GM12878 (cell line): ENCODE measurements at regions not wholly inside any gene's neighbourhood (a gene's known extent, or its start where the extent isn't known, plus 50 kb on each side); places are given as distances from the start of the nearest gene placed in this dataset.

ENCODE experiments used
- ATAC-seq: fragments of 200-7000 bp; cut with Tn5 transposase; 3 replicates; pipeline ENCODE4 v1.9.1; 2020; ENCODE audit warnings: mild to moderate bottlenecking, moderate library complexity
- BruUV-seq: library from RNA; stranded (reverse); fragments of 400-500 nt; replicated peaks from 2 replicates; lab custom pipeline; 2021; lab: Mats Ljungman, UMichigan
- CTCF ChIA-PET: fragments of 300-600 bp; sonication (Branson Sonifier 250); formaldehyde crosslinking; extraction: SDS; loops from one replicate; lab custom pipeline; 2021; ENCODE audit warnings: inconsistent platforms; lab: Yijun Ruan, JAX
- POLR2A ChIA-PET: fragments of 350-600 bp; formaldehyde crosslinking; extraction: SDS; loops from one replicate; lab custom pipeline; 2021; ENCODE audit warnings: inconsistent platforms; lab: Charles Lee
- RAD21 ChIA-PET: fragments of 300-600 bp; sonication (Branson Sonifier 250); formaldehyde crosslinking; loops from one replicate; lab custom pipeline; 2023; ENCODE audit warnings: antibody characterized with exemption; ENCODE audit not compliant: unreplicated experiment; lab: Charles Lee
- SMC1A ChIA-PET: fragments of 300-600 bp; sonication (Branson Sonifier 250); formaldehyde crosslinking; loops from one replicate; lab custom pipeline; 2023; ENCODE audit not compliant: unreplicated experiment, uncharacterized antibody; lab: Charles Lee
- DNase-seq: peaks from one replicate; pipeline ENCODE4 v3.0.0-alpha.2; 2011; ENCODE audit warnings: low read depth, low spot score
- FAIRE-seq: peaks from 3 replicates; lab custom pipeline; 2011; peaks lifted over from hg19 to GRCh38; lab: Jason Lieb, UNC
- H2AFZ ChIP-seq: 2 replicates; pipeline ENCODE4 v1.6.0; 2011; ENCODE audit warnings: low read depth, low read length, control low read depth; ENCODE audit not compliant: control insufficient read depth
- H3K27ac ChIP-seq: 2 replicates; pipeline ENCODE4 v1.5.1; 2011; ENCODE audit warnings: control low read depth; ENCODE audit not compliant: control insufficient read depth, insufficient read depth
- H3K27me3 ChIP-seq, 2 experiments: replicated peaks in 1 of 2; 2 replicates each; pipeline versions ENCODE4 v1.6.0 to v1.6.1; 2011; ENCODE audit warnings: low read length in 1 of 2; ENCODE audit not compliant: control insufficient read depth in 2 of 2, insufficient read depth in 2 of 2
- H3K36me3 ChIP-seq, 2 experiments: 2 replicates each; pipeline ENCODE4 v1.5.1; 2011; ENCODE audit warnings: low read length in 1 of 2; ENCODE audit not compliant: control insufficient read depth in 2 of 2, insufficient read depth in 2 of 2
- H3K4me1 ChIP-seq: 2 replicates; pipeline ENCODE4 v1.6.1; 2011; ENCODE audit warnings: mild to moderate bottlenecking, low read length, moderate library complexity, mixed read lengths; ENCODE audit not compliant: control insufficient read depth, insufficient read depth
- H3K4me2 ChIP-seq: 2 replicates; pipeline ENCODE4 v1.6.0; 2011; ENCODE audit warnings: control low read depth; ENCODE audit not compliant: control insufficient read depth, insufficient read depth
- H3K4me3 ChIP-seq: fragments of 200-600 bp; sonication (generic); 2 replicates; pipeline ENCODE4 v1.5.1; 2016
- H3K79me2 ChIP-seq: 2 replicates; pipeline ENCODE4 v1.6.0; 2011; ENCODE audit warnings: low read length; ENCODE audit not compliant: control insufficient read depth, insufficient read depth
- H3K9ac ChIP-seq: 2 replicates; pipeline ENCODE4 v1.8.0; 2011; ENCODE audit warnings: low read length, control low read depth, mixed read lengths; ENCODE audit not compliant: control insufficient read depth, insufficient read depth
- H3K9me3 ChIP-seq: replicated peaks from 3 replicates; pipeline ENCODE4 v1.5.1; 2011; ENCODE audit warnings: mild to moderate bottlenecking, low read length; ENCODE audit not compliant: control insufficient read depth, insufficient read depth
- H4K20me1 ChIP-seq: 2 replicates; pipeline ENCODE4 v1.6.0; 2011; ENCODE audit not compliant: control insufficient read depth, insufficient read depth
- ATF3 ChIP-seq: IDR thresholded peaks from 2 replicates; pipeline ENCODE4 v1.6.1; 2011; ENCODE audit warnings: low read depth, mild to moderate bottlenecking, low read length, moderate library complexity, borderline replicate concordance; ENCODE audit errors: extremely low read depth
- BRCA1 ChIP-seq: IDR thresholded peaks from 2 replicates; pipeline ENCODE4 v1.6.1; 2011; ENCODE audit warnings: low read depth, low read length, improper control_type of control experiment
- E4F1 ChIP-seq: fragments of 450-650 bp; IDR thresholded peaks from 2 replicates; pipeline ENCODE4 v1.6.1; 2018; ENCODE audit warnings: borderline replicate concordance, mild to moderate bottlenecking; ENCODE audit not compliant: partially characterized antibody
- HCFC1 ChIP-seq: fragments of 150-350 bp; IDR thresholded peaks from 2 replicates; pipeline ENCODE4 v1.6.1; 2014; ENCODE audit warnings: low read length
- IKZF2 ChIP-seq, 2 experiments: fragments of 450-650 bp; IDR thresholded peaks; 2 replicates each; pipeline ENCODE4 v1.6.1; 2017; ENCODE audit warnings: mild to moderate bottlenecking in 2 of 2, moderate library complexity in 2 of 2
- IRF3 ChIP-seq: fragments of 450-650 bp; IDR thresholded peaks from 2 replicates; pipeline ENCODE4 v1.6.1; 2014; ENCODE audit warnings: mild to moderate bottlenecking
- MEF2B ChIP-seq: fragments of 450-650 bp; IDR thresholded peaks from 2 replicates; pipeline ENCODE4 v1.6.1; 2018; ENCODE audit warnings: mild to moderate bottlenecking, moderate library complexity; ENCODE audit not compliant: partially characterized antibody, poor library complexity, severe bottlenecking
- NRF1 ChIP-seq: conservative IDR thresholded peaks from 2 replicates; pipeline ENCODE4 v1.6.1; 2011; ENCODE audit warnings: mild to moderate bottlenecking, low read depth, low read length, improper control_type of control experiment
- PRDM15 ChIP-seq: fragments of 450-650 bp; formaldehyde crosslinking; IDR thresholded peaks from 2 replicates; pipeline ENCODE4 v1.4.0; 2020; ENCODE audit warnings: mild to moderate bottlenecking, moderate library complexity
- RCOR1 ChIP-seq: conservative IDR thresholded peaks from 2 replicates; pipeline ENCODE4 v1.6.1; 2012; ENCODE audit warnings: low read depth, low read length, improper control_type of control experiment
- RFX5 ChIP-seq: IDR thresholded peaks from 2 replicates; pipeline ENCODE4 v1.6.1; 2011; ENCODE audit warnings: low read depth, low read length, improper control_type of control experiment
- RUNX3 ChIP-seq: IDR thresholded peaks from 2 replicates; pipeline ENCODE4 v1.6.1; 2012; ENCODE audit warnings: low read length, inconsistent platforms
- SREBF2 ChIP-seq: IDR thresholded peaks from 2 replicates; pipeline ENCODE4 v1.6.1; 2012; ENCODE audit warnings: mild to moderate bottlenecking, low read length
- STAT1 ChIP-seq: fragments of 450-650 bp; conservative IDR thresholded peaks from 2 replicates; pipeline ENCODE4 v1.6.1; 2014; ENCODE audit warnings: antibody characterized with exemption, mild to moderate bottlenecking
- WGBS: methylation state at CpG from one replicate; pipeline ENCODE4 v1.1.6; 2016; ENCODE audit warnings: low lambda C conversion rate; ENCODE audit not compliant: insufficient replicate concordance, insufficient coverage; ENCODE audit errors: missing lambda C conversion rate; 5-methylcytosine and 5-hydroxymethylcytosine counted together
- in situ Hi-C: fragments of 300-500 bp; cut with MboI; formaldehyde crosslinking; loops from 9 replicates; pipeline ENCODE4 v1.14.3; 2018; ENCODE audit warnings: mixed read lengths
- intact Hi-C: fragments of 100-400 bp; cut with micrococcal nuclease; formaldehyde crosslinking; loops from one replicate; pipeline ENCODE4 v1.14.2; 2022; ENCODE audit not compliant: unreplicated experiment

- no peak for TF ChIP-seq IRF3
- TF ChIP-seq MEF2B = no peak
- TF ChIP-seq PRDM15 (CRISPR knock-in tag) = no peak
These were observed 143.0 kb upstream of the PRLR start (continued) for GRCh38 chr5:35373249-35373648.

GRCh38 chr5:35372482-35372881 lies 142.2 kb upstream of the PRLR start:
- no peaks in the 10 kb centered on the region for H3K27me3 ChIP-seq
- H3K4me1 ChIP-seq = no peaks in the 10 kb centered on the region
- no peaks in the 10 kb centered on the region for H4K20me1 ChIP-seq
- no peak for ATAC-seq
- FAIRE-seq = no peak
- H3K36me3 ChIP-seq = no peaks in the 10 kb centered on the region
- H3K4me2 ChIP-seq = no peak overlapping the region
- BruUV-seq = no TSS peak
- POLR2A ChIA-PET = no interaction called here
- intact Hi-C loops (no loop called here), in situ Hi-C loops (no loop called here)
- no peaks in the 10 kb centered on the region for H3K79me2 ChIP-seq
- DNase-seq = no peak
- RAD21 ChIA-PET = interaction anchor here (1.2 to 1.4 kb wide), 2 partner anchors 11 to 63 kb away, joined by 3 read pairs; no protein-coding TSS in a partner anchor
- no peak overlapping the region for H3K4me3 ChIP-seq
- H3K27ac ChIP-seq = no peak overlapping the region
- WGBS = 3% methylated on average over 2 of the region's 2 CpGs
- no peak overlapping the region for H2AFZ ChIP-seq
- SMC1A ChIA-PET = interaction anchor here (0.7 to 2.5 kb wide), 8 partner anchors 11 to 227 kb away, joined by 3 to 14 read pairs (median 3); no protein-coding TSS in a partner anchor
- H3K9ac ChIP-seq = no peak overlapping the region
- no peaks in the 10 kb centered on the region for H3K9me3 ChIP-seq
- CTCF ChIA-PET = interaction anchor here (0.8 to 1.7 kb wide), 3 partner anchors 13 to 150 kb away, joined by 3 to 5 read pairs (median 5); no protein-coding TSS in a partner anchor
- TF ChIP-seq HCFC1 (no peak), IKZF2 (IDR thresholded peaks at IDR 0.05) (no peak), NRF1 (no peak), BRCA1 (no peak), STAT1 (no peak), RUNX3 (no peak), RFX5 (no peak), E4F1 (no peak), ATF3 (no peak), RCOR1 (no peak), SREBF2 (no peak)
